ENCODE measurements at regions not wholly inside any gene's neighbourhood (a gene's known extent, or its start where the extent isn't known, plus 50 kb on each side); places are given as distances from the start of the nearest gene placed in this dataset.

DNA sequence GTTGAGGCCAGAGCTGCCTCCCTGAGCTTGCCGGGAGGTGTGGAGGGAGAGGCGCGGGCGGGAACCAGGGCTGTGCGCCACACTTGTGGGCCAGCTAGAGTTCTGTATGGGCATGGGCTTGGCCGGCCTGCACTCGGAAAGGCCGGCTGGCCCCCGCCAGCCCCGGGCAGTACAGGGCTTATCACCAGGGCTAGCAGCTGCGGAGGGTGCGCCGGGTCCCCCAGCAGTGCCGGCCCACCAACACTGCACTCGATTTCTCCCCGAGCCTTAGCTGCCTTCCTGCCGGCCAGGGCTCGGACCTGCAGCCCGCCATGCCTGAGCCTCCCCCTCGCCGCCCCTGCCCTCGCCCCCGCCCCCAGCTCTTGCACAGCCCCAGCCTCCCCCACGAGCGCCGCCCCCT lies 472.7 kb downstream of the TFAP2A start:
- TF ChIP-seq, protein P1, sequence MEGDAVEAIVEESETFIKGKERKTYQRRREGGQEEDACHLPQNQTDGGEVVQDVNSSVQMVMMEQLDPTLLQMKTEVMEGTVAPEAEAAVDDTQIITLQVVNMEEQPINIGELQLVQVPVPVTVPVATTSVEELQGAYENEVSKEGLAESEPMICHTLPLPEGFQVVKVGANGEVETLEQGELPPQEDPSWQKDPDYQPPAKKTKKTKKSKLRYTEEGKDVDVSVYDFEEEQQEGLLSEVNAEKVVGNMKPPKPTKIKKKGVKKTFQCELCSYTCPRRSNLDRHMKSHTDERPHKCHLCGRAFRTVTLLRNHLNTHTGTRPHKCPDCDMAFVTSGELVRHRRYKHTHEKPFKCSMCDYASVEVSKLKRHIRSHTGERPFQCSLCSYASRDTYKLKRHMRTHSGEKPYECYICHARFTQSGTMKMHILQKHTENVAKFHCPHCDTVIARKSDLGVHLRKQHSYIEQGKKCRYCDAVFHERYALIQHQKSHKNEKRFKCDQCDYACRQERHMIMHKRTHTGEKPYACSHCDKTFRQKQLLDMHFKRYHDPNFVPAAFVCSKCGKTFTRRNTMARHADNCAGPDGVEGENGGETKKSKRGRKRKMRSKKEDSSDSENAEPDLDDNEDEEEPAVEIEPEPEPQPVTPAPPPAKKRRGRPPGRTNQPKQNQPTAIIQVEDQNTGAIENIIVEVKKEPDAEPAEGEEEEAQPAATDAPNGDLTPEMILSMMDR (conservative IDR thresholded peaks at IDR 0.05; ENCODE audit: low read depth, low read length): no peak
- no peak for TF ChIP-seq EZH2 (IDR thresholded peaks at IDR 0.05; ENCODE audit: borderline replicate concordance, low read depth, low read length, poor library complexity, severe bottlenecking)

Data from A673 (cell line).